Mesothelial cell of epicardium (in vitro differentiated cells): ENCODE measurements at regions not wholly inside any gene's neighbourhood (a gene's known extent, or its start where the extent isn't known, plus 50 kb on each side); places are given as distances from the start of the nearest gene placed in this dataset.

ENCODE experiments used
- DNase-seq, 2 experiments: peaks; one replicate each; pipeline ENCODE4 v3.0.0; 2021; ENCODE audit warnings: low spot score in 2 of 2; ENCODE audit not compliant: unreplicated experiment in 2 of 2
- H3K27ac Mint-ChIP-seq: 2 replicates; pipeline ENCODE4 v1.8.0; 2021; ENCODE audit warnings: mixed read lengths
- H3K27me3 Mint-ChIP-seq: 2 replicates; pipeline ENCODE4 v1.8.0; 2021; ENCODE audit warnings: low read depth, mixed read lengths
- H3K36me3 Mint-ChIP-seq: 2 replicates; pipeline ENCODE4 v1.8.0; 2021; ENCODE audit warnings: mixed read lengths
- H3K4me1 Mint-ChIP-seq: 2 replicates; pipeline ENCODE4 v1.8.0; 2021; ENCODE audit warnings: mixed read lengths
- H3K4me3 Mint-ChIP-seq: 2 replicates; pipeline ENCODE4 v1.8.0; 2021; ENCODE audit warnings: mild to moderate bottlenecking, moderate library complexity, mixed read lengths
- H3K9me3 Mint-ChIP-seq: 2 replicates; pipeline ENCODE4 v1.8.0; 2021; ENCODE audit warnings: mixed read lengths
- CTCF ChIP-seq: fragments of 200-600 bp; sonication (generic); IDR thresholded peaks from one replicate; pipeline ENCODE4 v1.5.0; 2021; ENCODE audit warnings: antibody characterized with exemption; ENCODE audit not compliant: unreplicated experiment

- H3K36me3 Mint-ChIP-seq: no peaks in the 10 kb centered on the region
- TF ChIP-seq CTCF: no peak
- H3K4me1 Mint-ChIP-seq: peaks cover 20% of the 10 kb centered on the region
- peak overlapping the region; percentile 3 for H3K27ac Mint-ChIP-seq
- no peak for DNase-seq
- H3K27me3 Mint-ChIP-seq: no peaks in the 10 kb centered on the region
- H3K4me3 Mint-ChIP-seq: no peak overlapping the region
- H3K9me3 Mint-ChIP-seq: no peaks in the 10 kb centered on the region
Observed at GRCh38 chr4:114264452-114264851, 285.0 kb upstream of the ARSJ start.

GRCh38 chr4:114264877-114265291 is 285.4 kb upstream of the ARSJ start:
- no peak for DNase-seq
- Mint-ChIP-seq H3K4me1 (peaks cover 17% of the 10 kb centered on the region), H3K9me3 (peaks cover 4% of the 10 kb centered on the region), H3K27ac (peak overlapping the region; percentile 3), H3K36me3 (no peaks in the 10 kb centered on the region), H3K27me3 (no peaks in the 10 kb centered on the region), H3K4me3 (no peak overlapping the region)
- no peak for TF ChIP-seq CTCF

GRCh38 chr4:114265342-114265741 is 285.9 kb upstream of the ARSJ start:
- no peak for DNase-seq
- no peak for TF ChIP-seq CTCF
- H3K4me1 Mint-ChIP-seq: peaks cover 12% of the 10 kb centered on the region
- no peaks in the 10 kb centered on the region for H3K27me3 Mint-ChIP-seq
- H3K4me3 Mint-ChIP-seq: no peak overlapping the region
- peaks cover 4% of the 10 kb centered on the region for H3K9me3 Mint-ChIP-seq
- H3K27ac Mint-ChIP-seq: peak overlapping the region; percentile 3
- no peaks in the 10 kb centered on the region for H3K36me3 Mint-ChIP-seq

GRCh38 chr4:114267976-114268375 is 288.5 kb upstream of the ARSJ start:
- no peak overlapping the region for H3K27ac Mint-ChIP-seq
- DNase-seq: no peak
- H3K36me3 Mint-ChIP-seq: no peaks in the 10 kb centered on the region
- H3K4me1 Mint-ChIP-seq: peaks cover 20% of the 10 kb centered on the region
- no peaks in the 10 kb centered on the region for H3K27me3 Mint-ChIP-seq
- no peak for TF ChIP-seq CTCF
- peaks cover 4% of the 10 kb centered on the region for H3K9me3 Mint-ChIP-seq
- H3K4me3 Mint-ChIP-seq: no peak overlapping the region

- H3K4me1 Mint-ChIP-seq: peaks cover 8% of the 10 kb centered on the region
- no peak overlapping the region for H3K27ac Mint-ChIP-seq
Observed at GRCh38 chr4:114271031-114271430, 291.6 kb upstream of the ARSJ start.

More at GRCh38 chr4:114271031-114271430, 291.6 kb upstream of the ARSJ start:
- Mint-ChIP-seq H3K9me3 (peaks cover 4% of the 10 kb centered on the region), H3K36me3 (no peaks in the 10 kb centered on the region), H3K27me3 (no peaks in the 10 kb centered on the region), H3K4me3 (no peak overlapping the region)
- no peak for DNase-seq
- TF ChIP-seq CTCF: no peak
